K562 (cell line): ENCODE measurements at regions not wholly inside any gene's neighbourhood (a gene's known extent, or its start where the extent isn't known, plus 50 kb on each side); places are given as distances from the start of the nearest gene placed in this dataset.

Experiments
- CTBP1 ChIP-seq: fragments of 450-650 bp; IDR thresholded peaks from 2 replicates; pipeline ENCODE4 v1.6.1; 2016; ENCODE audit warnings: borderline replicate concordance
- E4F1 ChIP-seq: fragments of 250-450 bp; sonication (Bioruptor Pico); IDR thresholded peaks from 2 replicates; pipeline ENCODE4 v1.5.0; 2021; ENCODE audit warnings: mild to moderate bottlenecking, borderline replicate concordance
- ELF2 ChIP-seq: fragments of 250-450 bp; sonication (Bioruptor Pico); IDR thresholded peaks from 2 replicates; pipeline ENCODE4 v1.5.0; 2021; ENCODE audit warnings: mild to moderate bottlenecking
- MEIS2 ChIP-seq: fragments of 450-650 bp; IDR thresholded peaks from 2 replicates; pipeline ENCODE4 v1.6.1; 2014; ENCODE audit warnings: mild to moderate bottlenecking; ENCODE audit not compliant: partially characterized antibody
- TRIM28 ChIP-seq: fragments of 450-650 bp; IDR thresholded peaks from 2 replicates; pipeline ENCODE4 v1.6.1; 2017
- ZNF174 ChIP-seq: fragments of 250-450 bp; sonication (Bioruptor Pico); IDR thresholded peaks from 2 replicates; pipeline ENCODE4 v1.4.0; 2020; ENCODE audit warnings: mild to moderate bottlenecking
- ZNF395 ChIP-seq: fragments of 200-800 bp; sonication (Bioruptor generic); IDR thresholded peaks from 2 replicates; pipeline ENCODE4 v1.6.1; 2017; ENCODE audit warnings: missing genetic modification characterization, missing compliant biosample characterization
- TF ChIP-seq, protein P1 (sequence below): fragments of 450-650 bp; IDR thresholded peaks from 2 replicates; pipeline ENCODE4 v1.6.1; 2016
- TF ChIP-seq, protein P2 (sequence below), 3 experiments: IDR thresholded peaks in 2 of 3; conservative IDR thresholded peaks in 1 of 3; 2 replicates each; pipeline ENCODE4 v1.5.1; 2011 to 2012; ENCODE audit warnings: low read length in 3 of 3, mild to moderate bottlenecking in 3 of 3, control low read depth in 2 of 3, improper control_type of control experiment in 1 of 3, inconsistent platforms in 1 of 3, low read depth in 1 of 3, mixed read lengths in 1 of 3, moderate library complexity in 1 of 3; ENCODE audit not compliant: insufficient read depth in 2 of 3
- TF ChIP-seq, protein P3 (sequence below), 2 experiments: IDR thresholded peaks in 1 of 2; conservative IDR thresholded peaks in 1 of 2; 2 replicates each; pipeline ENCODE4 v1.6.1; 2016; ENCODE audit warnings: low read depth in 2 of 2, mild to moderate bottlenecking in 1 of 2, missing compliant biosample characterization in 1 of 2, missing genetic modification characterization in 1 of 2, moderate library complexity in 1 of 2

GRCh38 chr2:88933980-88934379 is 242.5 kb downstream of the RPIA start (continued):
- TF ChIP-seq E4F1 (CRISPR knock-in tag) (no peak), CTBP1 (no peak), ZNF174 (CRISPR knock-in tag) (no peak), MEIS2 (peak; percentile 14), ZNF395 (CRISPR knock-in tag) (no peak), TRIM28 (no peak), ELF2 (CRISPR knock-in tag) (no peak)
- TF ChIP-seq, protein P1, sequence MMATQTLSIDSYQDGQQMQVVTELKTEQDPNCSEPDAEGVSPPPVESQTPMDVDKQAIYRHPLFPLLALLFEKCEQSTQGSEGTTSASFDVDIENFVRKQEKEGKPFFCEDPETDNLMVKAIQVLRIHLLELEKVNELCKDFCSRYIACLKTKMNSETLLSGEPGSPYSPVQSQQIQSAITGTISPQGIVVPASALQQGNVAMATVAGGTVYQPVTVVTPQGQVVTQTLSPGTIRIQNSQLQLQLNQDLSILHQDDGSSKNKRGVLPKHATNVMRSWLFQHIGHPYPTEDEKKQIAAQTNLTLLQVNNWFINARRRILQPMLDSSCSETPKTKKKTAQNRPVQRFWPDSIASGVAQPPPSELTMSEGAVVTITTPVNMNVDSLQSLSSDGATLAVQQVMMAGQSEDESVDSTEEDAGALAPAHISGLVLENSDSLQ: peak; percentile 74
- TF ChIP-seq, protein P2, sequence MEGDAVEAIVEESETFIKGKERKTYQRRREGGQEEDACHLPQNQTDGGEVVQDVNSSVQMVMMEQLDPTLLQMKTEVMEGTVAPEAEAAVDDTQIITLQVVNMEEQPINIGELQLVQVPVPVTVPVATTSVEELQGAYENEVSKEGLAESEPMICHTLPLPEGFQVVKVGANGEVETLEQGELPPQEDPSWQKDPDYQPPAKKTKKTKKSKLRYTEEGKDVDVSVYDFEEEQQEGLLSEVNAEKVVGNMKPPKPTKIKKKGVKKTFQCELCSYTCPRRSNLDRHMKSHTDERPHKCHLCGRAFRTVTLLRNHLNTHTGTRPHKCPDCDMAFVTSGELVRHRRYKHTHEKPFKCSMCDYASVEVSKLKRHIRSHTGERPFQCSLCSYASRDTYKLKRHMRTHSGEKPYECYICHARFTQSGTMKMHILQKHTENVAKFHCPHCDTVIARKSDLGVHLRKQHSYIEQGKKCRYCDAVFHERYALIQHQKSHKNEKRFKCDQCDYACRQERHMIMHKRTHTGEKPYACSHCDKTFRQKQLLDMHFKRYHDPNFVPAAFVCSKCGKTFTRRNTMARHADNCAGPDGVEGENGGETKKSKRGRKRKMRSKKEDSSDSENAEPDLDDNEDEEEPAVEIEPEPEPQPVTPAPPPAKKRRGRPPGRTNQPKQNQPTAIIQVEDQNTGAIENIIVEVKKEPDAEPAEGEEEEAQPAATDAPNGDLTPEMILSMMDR (IDR thresholded peaks at IDR 0.05 in 2 of 3, conservative IDR thresholded peaks at IDR 0.05 in 1 of 3; ENCODE audit: insufficient read depth in 2 of 3, low read depth in 1 of 3, low read length in 3 of 3): peak; percentile 22 to 40 (median 26); a peak in 4 of 6 replicates
- TF ChIP-seq, protein P3, sequence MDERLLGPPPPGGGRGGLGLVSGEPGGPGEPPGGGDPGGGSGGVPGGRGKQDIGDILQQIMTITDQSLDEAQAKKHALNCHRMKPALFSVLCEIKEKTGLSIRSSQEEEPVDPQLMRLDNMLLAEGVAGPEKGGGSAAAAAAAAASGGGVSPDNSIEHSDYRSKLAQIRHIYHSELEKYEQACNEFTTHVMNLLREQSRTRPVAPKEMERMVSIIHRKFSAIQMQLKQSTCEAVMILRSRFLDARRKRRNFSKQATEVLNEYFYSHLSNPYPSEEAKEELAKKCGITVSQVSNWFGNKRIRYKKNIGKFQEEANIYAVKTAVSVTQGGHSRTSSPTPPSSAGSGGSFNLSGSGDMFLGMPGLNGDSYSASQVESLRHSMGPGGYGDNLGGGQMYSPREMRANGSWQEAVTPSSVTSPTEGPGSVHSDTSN (CRISPR knock-in tag; IDR thresholded peaks at IDR 0.05; ENCODE audit: low read depth): no peak
- TF ChIP-seq, protein P3 (tag; conservative IDR thresholded peaks at IDR 0.05; ENCODE audit: low read depth): peak; percentile 61
